Calu3 (cell line): ENCODE measurements at regions not wholly inside any gene's neighbourhood (a gene's known extent, or its start where the extent isn't known, plus 50 kb on each side); places are given as distances from the start of the nearest gene placed in this dataset.

Experiments
- BruUV-seq: library from RNA; stranded (reverse); fragments of 400-500 nt; replicated peaks from 2 replicates; lab custom pipeline; 2021; lab: Mats Ljungman, UMichigan
- CTCF ChIA-PET: fragments of 300-600 bp; sonication (Branson Sonifier 250); formaldehyde crosslinking; loops from one replicate; lab custom pipeline; 2022; ENCODE audit warnings: antibody characterized with exemption; lab: Charles Lee
- DNase-seq: peaks from one replicate; pipeline ENCODE4 v3.0.0; 2022
- H3K27ac Mint-ChIP-seq: one replicate; pipeline ENCODE4 v1.8.0; 2022; ENCODE audit warnings: mixed read lengths; ENCODE audit not compliant: unreplicated experiment
- H3K27me3 Mint-ChIP-seq: one replicate; pipeline ENCODE4 v1.8.0; 2022; ENCODE audit warnings: mixed read lengths; ENCODE audit not compliant: unreplicated experiment
- H3K36me3 Mint-ChIP-seq: one replicate; pipeline ENCODE4 v1.8.0; 2022; ENCODE audit warnings: mild to moderate bottlenecking, moderate library complexity, mixed read lengths; ENCODE audit not compliant: insufficient read depth, unreplicated experiment
- H3K4me1 Mint-ChIP-seq: one replicate; pipeline ENCODE4 v1.8.0; 2022; ENCODE audit warnings: mild to moderate bottlenecking, low read depth, mixed read lengths; ENCODE audit not compliant: unreplicated experiment
- H3K4me3 Mint-ChIP-seq: one replicate; pipeline ENCODE4 v1.8.0; 2022; ENCODE audit warnings: mild to moderate bottlenecking, low read depth, moderate library complexity, mixed read lengths; ENCODE audit not compliant: unreplicated experiment
- H3K9me3 Mint-ChIP-seq: one replicate; pipeline ENCODE4 v1.8.0; 2022; ENCODE audit warnings: low read depth, mixed read lengths; ENCODE audit not compliant: unreplicated experiment
- intact Hi-C: fragments of 100-400 bp; cut with micrococcal nuclease; formaldehyde crosslinking; loops from one replicate; pipeline ENCODE4 v1.10.0; 2022; ENCODE audit not compliant: unreplicated experiment
- TF ChIP-seq, protein P1 (sequence below): fragments of 200-600 bp; IDR thresholded peaks from one replicate; pipeline ENCODE4 v1.8.0; 2022; ENCODE audit warnings: antibody characterized with exemption; ENCODE audit not compliant: unreplicated experiment

DNA sequence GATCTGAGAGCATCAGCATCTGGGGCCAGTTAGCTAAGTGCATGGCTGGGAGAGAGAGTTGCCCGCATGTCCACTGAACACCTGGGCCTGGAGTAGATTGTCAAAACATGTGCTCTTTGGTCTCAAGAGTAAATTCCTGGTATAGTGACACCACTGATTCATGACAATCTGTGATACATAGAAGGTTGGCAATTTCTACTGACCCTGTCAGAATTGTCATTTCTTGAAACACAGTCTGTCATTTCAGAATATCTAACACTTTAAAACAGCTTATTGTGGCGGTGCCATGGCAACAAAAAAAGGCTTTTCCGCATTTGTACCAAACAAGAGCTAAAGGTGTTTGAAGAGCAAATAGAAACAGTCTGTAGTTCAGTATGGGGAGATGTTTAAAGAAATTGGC lies 186.4 kb upstream of the FAM78B start:
- no peak for DNase-seq
- no TSS peak for BruUV-seq
- Mint-ChIP-seq H3K27ac (no peak overlapping the region), H3K9me3 (no peaks in the 10 kb centered on the region), H3K4me3 (no peak overlapping the region), H3K27me3 (no peaks in the 10 kb centered on the region), H3K4me1 (no peaks in the 10 kb centered on the region), H3K36me3 (no peaks in the 10 kb centered on the region)
- CTCF ChIA-PET, result no interaction called here
- TF ChIP-seq, protein P1, sequence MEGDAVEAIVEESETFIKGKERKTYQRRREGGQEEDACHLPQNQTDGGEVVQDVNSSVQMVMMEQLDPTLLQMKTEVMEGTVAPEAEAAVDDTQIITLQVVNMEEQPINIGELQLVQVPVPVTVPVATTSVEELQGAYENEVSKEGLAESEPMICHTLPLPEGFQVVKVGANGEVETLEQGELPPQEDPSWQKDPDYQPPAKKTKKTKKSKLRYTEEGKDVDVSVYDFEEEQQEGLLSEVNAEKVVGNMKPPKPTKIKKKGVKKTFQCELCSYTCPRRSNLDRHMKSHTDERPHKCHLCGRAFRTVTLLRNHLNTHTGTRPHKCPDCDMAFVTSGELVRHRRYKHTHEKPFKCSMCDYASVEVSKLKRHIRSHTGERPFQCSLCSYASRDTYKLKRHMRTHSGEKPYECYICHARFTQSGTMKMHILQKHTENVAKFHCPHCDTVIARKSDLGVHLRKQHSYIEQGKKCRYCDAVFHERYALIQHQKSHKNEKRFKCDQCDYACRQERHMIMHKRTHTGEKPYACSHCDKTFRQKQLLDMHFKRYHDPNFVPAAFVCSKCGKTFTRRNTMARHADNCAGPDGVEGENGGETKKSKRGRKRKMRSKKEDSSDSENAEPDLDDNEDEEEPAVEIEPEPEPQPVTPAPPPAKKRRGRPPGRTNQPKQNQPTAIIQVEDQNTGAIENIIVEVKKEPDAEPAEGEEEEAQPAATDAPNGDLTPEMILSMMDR, result no peak
- intact Hi-C loops, result no loop called here

DNA sequence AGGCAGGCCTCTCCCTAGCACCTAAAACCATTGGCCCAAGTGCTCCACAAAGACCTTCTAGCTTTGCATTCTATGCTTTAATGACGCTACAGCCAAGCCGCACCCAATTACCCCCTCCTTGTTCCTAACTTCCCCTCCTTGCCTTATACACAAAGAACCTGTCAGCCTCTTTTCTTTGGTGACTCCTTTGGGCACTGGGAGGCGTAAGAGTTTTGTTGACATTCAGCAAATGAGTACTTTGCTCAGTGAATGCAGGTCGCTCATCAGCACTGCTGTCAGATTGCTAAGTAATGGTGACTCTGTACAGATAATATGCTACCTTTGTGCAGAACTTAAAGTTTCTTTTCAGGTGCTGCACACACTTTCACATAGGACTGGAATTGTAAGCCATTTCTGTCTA lies 187.6 kb upstream of the FAM78B start:
- CTCF ChIA-PET, result no interaction called here
- no TSS peak for BruUV-seq
- intact Hi-C loops, result no loop called here
- no peak for DNase-seq
- Mint-ChIP-seq H3K4me3 (no peak overlapping the region), H3K36me3 (no peaks in the 10 kb centered on the region), H3K4me1 (no peaks in the 10 kb centered on the region), H3K27me3 (peaks cover 9% of the 10 kb centered on the region), H3K27ac (no peak overlapping the region), H3K9me3 (no peaks in the 10 kb centered on the region)
- TF ChIP-seq, protein P1, result no peak

GRCh38 chr1:166365081-166365480 lies 198.3 kb upstream of the FAM78B start:
- H3K4me3 Mint-ChIP-seq, result no peak overlapping the region
- intact Hi-C loops, result no loop called here
- peaks cover 3% of the 10 kb centered on the region for H3K9me3 Mint-ChIP-seq
- CTCF ChIA-PET, result no interaction called here
- no peak overlapping the region for H3K27ac Mint-ChIP-seq
- BruUV-seq, result no TSS peak
- H3K36me3 Mint-ChIP-seq, result no peaks in the 10 kb centered on the region
- peaks cover 34% of the 10 kb centered on the region for H3K27me3 Mint-ChIP-seq
- no peaks in the 10 kb centered on the region for H3K4me1 Mint-ChIP-seq
- DNase-seq, result no peak
- TF ChIP-seq, protein P1, result no peak

DNA sequence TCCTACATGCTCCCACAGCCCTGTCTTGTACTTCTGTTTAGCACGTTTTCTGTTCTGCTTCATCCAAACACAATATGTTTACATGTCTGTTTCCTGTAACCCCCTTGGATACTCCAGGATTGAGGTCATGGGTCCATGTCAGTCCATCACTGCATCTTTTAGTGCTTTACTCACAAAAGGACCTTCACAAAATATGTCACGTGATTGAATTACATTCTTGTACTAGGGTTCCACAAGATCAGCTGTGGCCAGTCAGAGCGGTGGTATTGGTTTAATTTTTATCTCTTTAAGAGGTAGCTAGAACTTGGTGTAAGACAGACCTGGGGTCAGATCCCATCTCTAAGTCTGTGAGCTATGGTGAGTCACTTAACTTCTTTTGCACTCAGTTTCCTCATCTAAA lies 201.2 kb upstream of the FAM78B start:
- no peak overlapping the region for H3K27ac Mint-ChIP-seq
- no TSS peak for BruUV-seq
- CTCF ChIA-PET, result no interaction called here

More for the DNA sequence above, 201.2 kb upstream of the FAM78B start:
- TF ChIP-seq, protein P1, result no peak
- Mint-ChIP-seq H3K9me3 (peaks cover 3% of the 10 kb centered on the region), H3K36me3 (no peaks in the 10 kb centered on the region), H3K4me1 (no peaks in the 10 kb centered on the region), H3K27me3 (peaks cover 11% of the 10 kb centered on the region), H3K4me3 (no peak overlapping the region)
- DNase-seq, result no peak
- intact Hi-C loops, result no loop called here
